RWPE1 (cell line): ENCODE measurements at regions not wholly inside any gene's neighbourhood (a gene's known extent, or its start where the extent isn't known, plus 50 kb on each side); places are given as distances from the start of the nearest gene placed in this dataset.

ENCODE experiments used
- CTCF ChIA-PET: fragments of 350-600 bp; sonication (Branson Sonifier 250); formaldehyde crosslinking; extraction: SDS; loops from one replicate; lab custom pipeline; 2021; lab: Yijun Ruan, JAX
- POLR2A ChIA-PET: fragments of 400-600 bp; formaldehyde crosslinking; extraction: SDS; loops from one replicate; lab custom pipeline; 2020; ENCODE audit warnings: antibody characterized with exemption; ENCODE audit not compliant: low non-redundant PET; lab: Yijun Ruan, JAX
- DNase-seq: peaks from one replicate; pipeline ENCODE4 v3.0.0; 2012; ENCODE audit warnings: low spot score
- H3K27ac ChIP-seq: fragments of 450-650 bp; 2 replicates; pipeline ENCODE4 v1.5.1; 2017
- CTCF ChIP-seq: fragments of 450-650 bp; conservative IDR thresholded peaks from 2 replicates; pipeline ENCODE4 v1.5.1; 2017; ENCODE audit warnings: low read depth, mild to moderate bottlenecking

- ChIA-PET CTCF (interaction anchor here (0.8 kb wide), 1 partner anchor 30 kb away, joined by 3 read pairs; no protein-coding TSS in a partner anchor), POLR2A (no interaction called here)
- H3K27ac ChIP-seq = no peak overlapping the region
- DNase-seq = no peak
- no peak for TF ChIP-seq CTCF
These were observed 93.7 kb upstream of the CBLN4 start for GRCh38 chr20:56098981-56099500.

- ChIA-PET CTCF (interaction anchor here (0.6 to 1.5 kb wide), 4 partner anchors 21 to 1084 kb away, joined by 3 to 4 read pairs (median 3); no protein-coding TSS in a partner anchor), POLR2A (no interaction called here)
- TF ChIP-seq CTCF = no peak
- DNase-seq = no peak
- H3K27ac ChIP-seq = no peak overlapping the region
These were observed 106.8 kb upstream of the CBLN4 start for GRCh38 chr20:56111961-56112730.

GRCh38 chr20:56117350-56117749, 112.0 kb upstream of the CBLN4 start:
- DNase-seq = no peak
- TF ChIP-seq CTCF = no peak
- POLR2A ChIA-PET = no interaction called here
- H3K27ac ChIP-seq = no peak overlapping the region
- CTCF ChIA-PET = no interaction called here

- TF ChIP-seq CTCF = no peak
- H3K27ac ChIP-seq = no peak overlapping the region
- DNase-seq = no peak
- ChIA-PET CTCF (no interaction called here), POLR2A (no interaction called here)
These were observed 116.5 kb upstream of the CBLN4 start for GRCh38 chr20:56121850-56122249.

- POLR2A ChIA-PET = no interaction called here
- CTCF ChIA-PET = no interaction called here
These were observed 104.8 kb upstream of the MC3R start for GRCh38 chr20:56143759-56144158.

GRCh38 chr20:56151834-56152233, 96.7 kb upstream of the MC3R start:
- TF ChIP-seq CTCF = no peak

More at GRCh38 chr20:56143759-56144158, 104.8 kb upstream of the MC3R start:
- no peak overlapping the region for H3K27ac ChIP-seq
- no peak for TF ChIP-seq CTCF
- no peak for DNase-seq

More at GRCh38 chr20:56151834-56152233, 96.7 kb upstream of the MC3R start:
- ChIA-PET CTCF (no interaction called here), POLR2A (no interaction called here)
- DNase-seq = no peak
- H3K27ac ChIP-seq = no peak overlapping the region
